ENCODE measurements at regions not wholly inside any gene's neighbourhood (a gene's known extent, or its start where the extent isn't known, plus 50 kb on each side); places are given as distances from the start of the nearest gene placed in this dataset.

DNA sequence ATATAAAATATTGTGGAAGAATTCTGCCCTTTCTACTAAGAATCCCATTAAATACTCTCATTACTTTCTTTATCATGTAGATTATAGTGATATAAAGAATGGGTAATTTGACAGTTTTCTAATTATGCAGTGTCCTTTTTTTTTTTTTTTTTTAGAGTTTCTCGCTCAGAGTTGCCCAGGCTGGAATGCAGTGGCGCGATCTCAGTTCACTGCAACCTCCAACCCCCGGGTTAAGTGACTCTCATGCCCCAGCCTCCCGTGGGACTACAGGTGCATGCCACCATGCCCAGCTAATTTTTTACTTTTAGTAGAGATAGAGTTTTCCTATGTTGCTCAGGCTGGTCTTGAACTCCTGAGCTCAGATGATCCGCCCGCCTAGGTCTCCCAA, 1143.4 kb upstream of the SORCS1 start:
- 100% methylated on average over 3 of the region's 7 CpGs for WGBS (ENCODE audit: insufficient coverage)
- intact Hi-C loops (cut with micrococcal nuclease) = no loop called here
- Mint-ChIP-seq H3K27ac (no peak overlapping the region), H3K4me3 (no peak overlapping the region), H3K9me3 (ENCODE audit: insufficient read depth) (peaks cover 8% of the 10 kb centered on the region), H3K27me3 (no peaks in the 10 kb centered on the region), H3K4me1 (no peaks in the 10 kb centered on the region)
- Histone ChIP-seq H3K4me1 (ENCODE audit: control insufficient read depth in 2 of 2, insufficient read depth in 2 of 2, low read length in 2 of 2) (no peaks in the 10 kb centered on the region), H3K27ac (ENCODE audit: low read length in 2 of 2) (no peak overlapping the region), H4K20me1 (ENCODE audit: control insufficient read depth, insufficient read depth, low read length, poor library complexity, severe bottlenecking) (no peaks in the 10 kb centered on the region), H3K4me2 (replicated peaks; ENCODE audit: low read depth, low read length, poor library complexity, severe bottlenecking) (no peak overlapping the region), H3K36me3 (replicated peaks in 1 of 2; ENCODE audit: control extremely low read depth in 1 of 2, control insufficient read depth in 1 of 2, extremely low read depth in 1 of 2, insufficient read depth in 2 of 2, low read length in 1 of 2) (no peaks in the 10 kb centered on the region), H3K9me3 (ENCODE audit: control extremely low read depth in 1 of 3, control insufficient read depth in 2 of 3, insufficient read depth in 1 of 3, low read length in 2 of 3) (no peaks in the 10 kb centered on the region), H2AFZ (ENCODE audit: insufficient read depth, low read depth, low read length, poor library complexity, severe bottlenecking) (no peak overlapping the region), H3K4me3 (ENCODE audit: control extremely low read depth in 1 of 5, extremely low read depth in 1 of 5, insufficient read depth in 1 of 5, low read depth in 2 of 5, low read length in 4 of 5) (no peak overlapping the region), H3K9ac (ENCODE audit: low read length) (no peak overlapping the region), H3K79me2 (ENCODE audit: control insufficient read depth, insufficient read depth, low read length) (no peaks in the 10 kb centered on the region), H3K27me3 (replicated peaks in 1 of 4; ENCODE audit: control extremely low read depth in 1 of 4, control insufficient read depth in 3 of 4, insufficient read depth in 4 of 4, low read length in 3 of 4) (no peaks in the 10 kb centered on the region)
- CTCF ChIA-PET = no interaction called here
- ATAC-seq (ENCODE audit: low read depth) = no peak
- TF ChIP-seq, protein P1, sequence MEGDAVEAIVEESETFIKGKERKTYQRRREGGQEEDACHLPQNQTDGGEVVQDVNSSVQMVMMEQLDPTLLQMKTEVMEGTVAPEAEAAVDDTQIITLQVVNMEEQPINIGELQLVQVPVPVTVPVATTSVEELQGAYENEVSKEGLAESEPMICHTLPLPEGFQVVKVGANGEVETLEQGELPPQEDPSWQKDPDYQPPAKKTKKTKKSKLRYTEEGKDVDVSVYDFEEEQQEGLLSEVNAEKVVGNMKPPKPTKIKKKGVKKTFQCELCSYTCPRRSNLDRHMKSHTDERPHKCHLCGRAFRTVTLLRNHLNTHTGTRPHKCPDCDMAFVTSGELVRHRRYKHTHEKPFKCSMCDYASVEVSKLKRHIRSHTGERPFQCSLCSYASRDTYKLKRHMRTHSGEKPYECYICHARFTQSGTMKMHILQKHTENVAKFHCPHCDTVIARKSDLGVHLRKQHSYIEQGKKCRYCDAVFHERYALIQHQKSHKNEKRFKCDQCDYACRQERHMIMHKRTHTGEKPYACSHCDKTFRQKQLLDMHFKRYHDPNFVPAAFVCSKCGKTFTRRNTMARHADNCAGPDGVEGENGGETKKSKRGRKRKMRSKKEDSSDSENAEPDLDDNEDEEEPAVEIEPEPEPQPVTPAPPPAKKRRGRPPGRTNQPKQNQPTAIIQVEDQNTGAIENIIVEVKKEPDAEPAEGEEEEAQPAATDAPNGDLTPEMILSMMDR (IDR thresholded peaks at IDR 0.05) = no peak
- TF ChIP-seq EZH2 (IDR thresholded peaks at IDR 0.05; ENCODE audit: borderline replicate concordance, insufficient read depth, low read depth, low read length, poor library complexity, severe bottlenecking) = no peak
- no peak for DNase-seq
- POLR2A ChIA-PET = no interaction called here

- DNase-seq = no peak
- H3K9me3 Mint-ChIP-seq (ENCODE audit: insufficient read depth) = peaks cover 10% of the 10 kb centered on the region
- no peaks in the 10 kb centered on the region for H3K27me3 Mint-ChIP-seq
Observed at GRCh38 chr10:108307250-108307924, 1142.9 kb upstream of the SORCS1 start.

More at GRCh38 chr10:108307250-108307924, 1142.9 kb upstream of the SORCS1 start:
- Histone ChIP-seq H3K4me3 (ENCODE audit: control extremely low read depth in 1 of 5, extremely low read depth in 1 of 5, insufficient read depth in 1 of 5, low read depth in 2 of 5, low read length in 4 of 5) (no peak overlapping the region), H3K9ac (ENCODE audit: low read length) (no peak overlapping the region), H4K20me1 (ENCODE audit: control insufficient read depth, insufficient read depth, low read length, poor library complexity, severe bottlenecking) (no peaks in the 10 kb centered on the region), H3K27ac (ENCODE audit: low read length in 2 of 2) (no peak overlapping the region), H3K36me3 (replicated peaks in 1 of 2; ENCODE audit: control extremely low read depth in 1 of 2, control insufficient read depth in 1 of 2, extremely low read depth in 1 of 2, insufficient read depth in 2 of 2, low read length in 1 of 2) (no peaks in the 10 kb centered on the region), H3K4me2 (replicated peaks; ENCODE audit: low read depth, low read length, poor library complexity, severe bottlenecking) (no peak overlapping the region), H2AFZ (ENCODE audit: insufficient read depth, low read depth, low read length, poor library complexity, severe bottlenecking) (no peak overlapping the region), H3K9me3 (ENCODE audit: control extremely low read depth in 1 of 3, control insufficient read depth in 2 of 3, insufficient read depth in 1 of 3, low read length in 2 of 3) (no peaks in the 10 kb centered on the region), H3K27me3 (replicated peaks in 1 of 4; ENCODE audit: control extremely low read depth in 1 of 4, control insufficient read depth in 3 of 4, insufficient read depth in 4 of 4, low read length in 3 of 4) (no peaks in the 10 kb centered on the region), H3K4me1 (ENCODE audit: control insufficient read depth in 2 of 2, insufficient read depth in 2 of 2, low read length in 2 of 2) (no peaks in the 10 kb centered on the region), H3K79me2 (ENCODE audit: control insufficient read depth, insufficient read depth, low read length) (no peaks in the 10 kb centered on the region)
- H3K4me1 Mint-ChIP-seq = no peaks in the 10 kb centered on the region
- no peak overlapping the region for H3K4me3 Mint-ChIP-seq
- ChIA-PET POLR2A (no interaction called here), CTCF (no interaction called here)
- TF ChIP-seq, protein P1 (IDR thresholded peaks at IDR 0.05) = no peak
- no peak for TF ChIP-seq EZH2 (IDR thresholded peaks at IDR 0.05; ENCODE audit: borderline replicate concordance, insufficient read depth, low read depth, low read length, poor library complexity, severe bottlenecking)
- no peak for ATAC-seq (ENCODE audit: low read depth)
- no peak overlapping the region for H3K27ac Mint-ChIP-seq
- intact Hi-C loops (cut with micrococcal nuclease) = no loop called here

Data from B cell (primary cell).